ENCODE measurements at regions not wholly inside any gene's neighbourhood (a gene's known extent, or its start where the extent isn't known, plus 50 kb on each side); places are given as distances from the start of the nearest gene placed in this dataset.
"Not testable (repeated sequence)": the region's sequence is repeated elsewhere in the genome, so short reads cannot be mapped to it uniquely, and the experiment has no call there.

- not testable (repeated sequence) for DNase-seq (ENCODE audit: low read depth in 2 of 2)
These were observed 749.1 kb upstream of the DEFB115 start for GRCh38 chr20:30508382-30508781.

- DNase-seq (ENCODE audit: low read depth in 2 of 2): no peak
These were observed 746.0 kb upstream of the DEFB115 start for GRCh38 chr20:30511322-30512030.

- no peak for DNase-seq (ENCODE audit: low read depth in 2 of 2)
These were observed 744.3 kb upstream of the DEFB115 start for GRCh38 chr20:30513050-30513628.

- DNase-seq (ENCODE audit: low read depth in 2 of 2): not testable (repeated sequence)
These were observed 741.5 kb upstream of the DEFB115 start for GRCh38 chr20:30515915-30516314.

- not testable (repeated sequence) for DNase-seq (ENCODE audit: low read depth in 2 of 2)
These were observed 738.6 kb upstream of the DEFB115 start for GRCh38 chr20:30518906-30519305.

GRCh38 chr20:30521686-30522415 is 735.6 kb upstream of the DEFB115 start:
- DNase-seq (ENCODE audit: low read depth in 2 of 2): not testable (repeated sequence)

- not testable (repeated sequence) for DNase-seq (ENCODE audit: low read depth in 2 of 2)
These were observed 733.3 kb upstream of the DEFB115 start for GRCh38 chr20:30524155-30524554.

- not testable (repeated sequence) for DNase-seq (ENCODE audit: low read depth in 2 of 2)
These were observed 732.7 kb upstream of the DEFB115 start for GRCh38 chr20:30524761-30525160.

- not testable (repeated sequence) for DNase-seq (ENCODE audit: low read depth in 2 of 2)
These were observed 723.8 kb upstream of the DEFB115 start for GRCh38 chr20:30533653-30534052.

GRCh38 chr20:30537459-30537858 is 720.0 kb upstream of the DEFB115 start:
- not testable (repeated sequence) for DNase-seq (ENCODE audit: low read depth in 2 of 2)

GRCh38 chr20:30540330-30541069 is 717.0 kb upstream of the DEFB115 start:
- DNase-seq (ENCODE audit: low read depth in 2 of 2): not testable (repeated sequence)

GRCh38 chr20:30551236-30551635 is 706.2 kb upstream of the DEFB115 start:
- not testable (repeated sequence) for DNase-seq (ENCODE audit: low read depth in 2 of 2)

- DNase-seq (ENCODE audit: low read depth in 2 of 2): not testable (repeated sequence)
These were observed 700.7 kb upstream of the DEFB115 start for GRCh38 chr20:30556797-30557196.

GRCh38 chr20:30565086-30565485 is 692.4 kb upstream of the DEFB115 start:
- not testable (repeated sequence) for DNase-seq (ENCODE audit: low read depth in 2 of 2)

GRCh38 chr20:30569867-30570266 is 687.6 kb upstream of the DEFB115 start:
- DNase-seq (ENCODE audit: low read depth in 2 of 2): not testable (repeated sequence)

GRCh38 chr20:30570622-30571021 is 686.8 kb upstream of the DEFB115 start:
- DNase-seq (ENCODE audit: low read depth in 2 of 2): not testable (repeated sequence)

GRCh38 chr20:30574337-30574736 is 683.1 kb upstream of the DEFB115 start:
- DNase-seq (ENCODE audit: low read depth in 2 of 2): not testable (repeated sequence)

- DNase-seq (ENCODE audit: low read depth in 2 of 2): not testable (repeated sequence)
These were observed 678.4 kb upstream of the DEFB115 start for GRCh38 chr20:30579069-30579468.

- DNase-seq (ENCODE audit: low read depth in 2 of 2): not testable (repeated sequence)
These were observed 677.5 kb upstream of the DEFB115 start for GRCh38 chr20:30579824-30580438.

GRCh38 chr20:30581839-30582238 is 675.6 kb upstream of the DEFB115 start:
- DNase-seq (ENCODE audit: low read depth in 2 of 2): not testable (repeated sequence)

GRCh38 chr20:30584403-30584802 is 673.1 kb upstream of the DEFB115 start:
- DNase-seq (ENCODE audit: low read depth in 2 of 2): not testable (repeated sequence)
